Heart left ventricle (tissue), 13 donors: ENCODE measurements at regions not wholly inside any gene's neighbourhood (a gene's known extent, or its start where the extent isn't known, plus 50 kb on each side); places are given as distances from the start of the nearest gene placed in this dataset.

Experiments
- POLR2A ChIP-seq, 2 donors: fragments of 450-650 bp; IDR thresholded peaks; one replicate each; pipeline ENCODE4 v1.6.1; 2017; ENCODE audit warnings: antibody characterized with exemption in 2 of 2, mild to moderate bottlenecking in 2 of 2, moderate library complexity in 2 of 2
- TF ChIP-seq, protein P1 (sequence below), 12 donors: fragments of 200-600 bp; sonication (generic) in 4 of 12; IDR thresholded peaks; one replicate each; pipeline versions ENCODE4 v1.5.0 to v1.8.0; 2018 to 2022; ENCODE audit warnings: antibody characterized with exemption in 12 of 12, mild to moderate bottlenecking in 5 of 12
- donor health status: ischemic (EF 13 %, LVEDD 7.1; RV severe dilation, severe dysfunction).
- donor health status: DM: no; HTN: yes; CAD: no.
- donor health status: DM: no; HTN: no; CAD: no.
- donor health status: ischemic (EF 25% LVEDD 6.9; RV normal size, moderate dysfunction).
- donor health status: ischemic (EF 25% LVEDD 5.7; RV mildly dilated, moderate dysfunction).
- donor health status: ischemic (EF 35%, LVEDD 5.7; RV mildly dilated, moderate dysfunction).
- donor health status: nonischemic (EF 11% LVEDD 7.7; RV severe dilation, severe dysfunction).
- donor health status: DM: yes; HTN: yes; CAD: no.
- donor health status: PGD.
- donor health status: ischemic (EF 29% LVEDD 5.4; RV normal size, mild dysfunction).
- donor health status: nonischemic (EF 23%, LVEDD 6.1; RV moderate dilation, normal function).

DNA sequence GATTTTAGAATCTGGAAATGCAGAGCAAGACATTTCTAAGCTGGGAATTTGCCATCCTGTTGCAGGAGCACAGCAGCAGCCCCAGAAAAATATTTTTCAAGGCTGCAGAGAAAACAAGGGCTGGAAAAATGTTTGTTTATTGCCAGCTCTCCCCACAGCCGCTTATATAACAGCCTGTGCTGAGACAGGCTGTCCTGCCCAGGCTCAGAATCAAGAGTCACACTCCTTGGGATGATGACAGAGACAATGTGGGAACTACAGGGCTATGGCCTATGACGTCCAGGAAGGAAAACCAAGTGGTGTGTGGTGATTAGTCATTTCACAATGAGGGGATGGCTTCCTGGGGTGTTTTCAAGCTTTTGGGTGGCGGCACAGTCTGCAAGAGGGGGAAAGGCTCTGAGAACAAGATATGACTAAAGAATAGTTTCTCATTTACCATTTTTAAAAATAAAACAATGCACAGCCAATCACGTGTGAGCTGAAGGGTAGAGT is 136.3 kb upstream of the SERP2 start:
- TF ChIP-seq, protein P1, sequence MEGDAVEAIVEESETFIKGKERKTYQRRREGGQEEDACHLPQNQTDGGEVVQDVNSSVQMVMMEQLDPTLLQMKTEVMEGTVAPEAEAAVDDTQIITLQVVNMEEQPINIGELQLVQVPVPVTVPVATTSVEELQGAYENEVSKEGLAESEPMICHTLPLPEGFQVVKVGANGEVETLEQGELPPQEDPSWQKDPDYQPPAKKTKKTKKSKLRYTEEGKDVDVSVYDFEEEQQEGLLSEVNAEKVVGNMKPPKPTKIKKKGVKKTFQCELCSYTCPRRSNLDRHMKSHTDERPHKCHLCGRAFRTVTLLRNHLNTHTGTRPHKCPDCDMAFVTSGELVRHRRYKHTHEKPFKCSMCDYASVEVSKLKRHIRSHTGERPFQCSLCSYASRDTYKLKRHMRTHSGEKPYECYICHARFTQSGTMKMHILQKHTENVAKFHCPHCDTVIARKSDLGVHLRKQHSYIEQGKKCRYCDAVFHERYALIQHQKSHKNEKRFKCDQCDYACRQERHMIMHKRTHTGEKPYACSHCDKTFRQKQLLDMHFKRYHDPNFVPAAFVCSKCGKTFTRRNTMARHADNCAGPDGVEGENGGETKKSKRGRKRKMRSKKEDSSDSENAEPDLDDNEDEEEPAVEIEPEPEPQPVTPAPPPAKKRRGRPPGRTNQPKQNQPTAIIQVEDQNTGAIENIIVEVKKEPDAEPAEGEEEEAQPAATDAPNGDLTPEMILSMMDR (IDR thresholded peaks at IDR 0.05), result no peak
- peak in 1 of 2 donors; percentile 49 for TF ChIP-seq POLR2A (IDR thresholded peaks at IDR 0.05)
